ENCODE measurements at regions not wholly inside any gene's neighbourhood (a gene's known extent, or its start where the extent isn't known, plus 50 kb on each side); places are given as distances from the start of the nearest gene placed in this dataset.

- DNase-seq (ENCODE audit: low read depth, low spot score) (no peak), FAIRE-seq (no peak)
- H3K27ac ChIP-seq (ENCODE audit: control insufficient read depth, insufficient read depth, low read length) = no peak overlapping the region
- H4K20me1 ChIP-seq (ENCODE audit: control insufficient read depth, extremely low read depth, insufficient read depth, low read length) = no peaks in the 10 kb centered on the region
- dilution Hi-C loops (cut with MboI; ENCODE audit: extremely low pct_ligation_motif_present, low sequenced_read_pairs) = no loop called here
- no peaks in the 10 kb centered on the region for H3K9me1 ChIP-seq (ENCODE audit: control insufficient read depth, extremely low read depth, insufficient read depth, low read length)
- H3K9me3 ChIP-seq (ENCODE audit: control insufficient read depth, low read depth, low read length) = no peaks in the 10 kb centered on the region
- H3K27me3 ChIP-seq (ENCODE audit: control insufficient read depth, extremely low read depth, insufficient read depth, low read length) = no peaks in the 10 kb centered on the region
- no peaks in the 10 kb centered on the region for H3K36me3 ChIP-seq (ENCODE audit: control insufficient read depth in 2 of 2, extremely low read depth in 1 of 2, insufficient read depth in 2 of 2, low read length in 2 of 2)
- no peaks in the 10 kb centered on the region for H3K4me1 ChIP-seq (ENCODE audit: control insufficient read depth, extremely low read depth, insufficient read depth, low read length)
- H3K4me3 ChIP-seq (ENCODE audit: control insufficient read depth in 2 of 3, extremely low read depth in 1 of 3, insufficient read depth in 2 of 3, low read depth in 1 of 3, low read length in 3 of 3) = no peak overlapping the region
- H2AFZ ChIP-seq (ENCODE audit: control insufficient read depth, low read length) = peak overlapping the region; percentile 53
- no peak overlapping the region for H3K9ac ChIP-seq (ENCODE audit: control insufficient read depth, extremely low read depth, insufficient read depth, low read length)
- no peak for TF ChIP-seq CTCF (optimal IDR thresholded peaks at IDR 0.05 in 1 of 3, IDR thresholded peaks at IDR 0.05 in 1 of 3, conservative IDR thresholded peaks at IDR 0.05 in 1 of 3; ENCODE audit: extremely low read depth in 1 of 3, insufficient read depth in 2 of 3, low read length in 3 of 3)
- TF ChIP-seq EZH2 (IDR thresholded peaks at IDR 0.05; ENCODE audit: low read length) = no peak
- H3K4me2 ChIP-seq (ENCODE audit: control insufficient read depth, extremely low read depth, insufficient read depth, low read depth, low read length) = peak overlapping the region; percentile 43
- no peaks in the 10 kb centered on the region for H3K79me2 ChIP-seq (ENCODE audit: control insufficient read depth, insufficient read depth, low read length)
Measured at GRCh38 chr17:71725811-71726210, 395.0 kb upstream of the SOX9 start.

DNA sequence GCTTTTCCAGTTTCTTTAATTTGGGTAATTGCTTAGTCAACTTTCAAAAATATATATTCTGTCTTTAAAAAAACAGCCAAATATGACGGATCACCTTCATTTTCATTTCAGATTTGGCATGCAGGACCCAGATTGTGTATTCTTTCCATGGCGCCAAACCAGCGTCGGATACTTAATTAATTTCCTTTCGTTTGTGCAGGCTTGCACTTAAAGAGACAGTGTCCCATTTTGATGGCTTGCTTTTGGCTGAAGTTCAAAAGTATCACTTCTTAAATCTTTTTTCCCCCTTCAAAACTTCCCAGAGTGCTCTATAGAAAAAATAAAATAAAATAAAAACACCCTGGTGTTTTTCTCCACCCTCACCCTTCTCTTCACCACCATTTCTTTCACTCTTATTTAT lies 394.5 kb upstream of the SOX9 start:
- Histone ChIP-seq H3K27ac (ENCODE audit: control insufficient read depth, insufficient read depth, low read length) (no peak overlapping the region), H3K79me2 (ENCODE audit: control insufficient read depth, insufficient read depth, low read length) (no peaks in the 10 kb centered on the region), H3K4me2 (ENCODE audit: control insufficient read depth, extremely low read depth, insufficient read depth, low read depth, low read length) (peak overlapping the region; percentile 43), H3K4me1 (ENCODE audit: control insufficient read depth, extremely low read depth, insufficient read depth, low read length) (no peaks in the 10 kb centered on the region), H3K27me3 (ENCODE audit: control insufficient read depth, extremely low read depth, insufficient read depth, low read length) (no peaks in the 10 kb centered on the region), H3K36me3 (ENCODE audit: control insufficient read depth in 2 of 2, extremely low read depth in 1 of 2, insufficient read depth in 2 of 2, low read length in 2 of 2) (no peaks in the 10 kb centered on the region), H3K9me3 (ENCODE audit: control insufficient read depth, low read depth, low read length) (no peaks in the 10 kb centered on the region), H3K9me1 (ENCODE audit: control insufficient read depth, extremely low read depth, insufficient read depth, low read length) (no peaks in the 10 kb centered on the region), H3K4me3 (ENCODE audit: control insufficient read depth in 2 of 3, extremely low read depth in 1 of 3, insufficient read depth in 2 of 3, low read depth in 1 of 3, low read length in 3 of 3) (no peak overlapping the region), H2AFZ (ENCODE audit: control insufficient read depth, low read length) (peak overlapping the region; percentile 20), H4K20me1 (ENCODE audit: control insufficient read depth, extremely low read depth, insufficient read depth, low read length) (no peaks in the 10 kb centered on the region), H3K9ac (ENCODE audit: control insufficient read depth, extremely low read depth, insufficient read depth, low read length) (no peak overlapping the region)
- TF ChIP-seq CTCF (optimal IDR thresholded peaks at IDR 0.05 in 1 of 3, IDR thresholded peaks at IDR 0.05 in 1 of 3, conservative IDR thresholded peaks at IDR 0.05 in 1 of 3; ENCODE audit: extremely low read depth in 1 of 3, insufficient read depth in 2 of 3, low read length in 3 of 3) (no peak), EZH2 (IDR thresholded peaks at IDR 0.05; ENCODE audit: low read length) (no peak)
- no peak for DNase-seq (ENCODE audit: low read depth, low spot score)
- no peak for FAIRE-seq
- dilution Hi-C loops (cut with MboI; ENCODE audit: extremely low pct_ligation_motif_present, low sequenced_read_pairs) = no loop called here

Data from keratinocyte (primary cell).